Gastroesophageal sphincter (tissue), 4 donors: ENCODE measurements at regions not wholly inside any gene's neighbourhood (a gene's known extent, or its start where the extent isn't known, plus 50 kb on each side); places are given as distances from the start of the nearest gene placed in this dataset.

Source experiments
- ATAC-seq: fragments of 150-250 bp; one replicate; pipeline ENCODE4 v1.9.1; 2016; ENCODE audit warnings: mild to moderate bottlenecking, moderate library complexity
- H3K27ac ChIP-seq, 4 donors: fragments of 200-600 bp; sonication (generic) in 3 of 4; 1 replicate in 3 of 4; 2 replicates in 1 of 4; pipeline ENCODE4 v1.5.1; 2016 to 2019
- H3K27me3 ChIP-seq: fragments of 200-600 bp; sonication (generic); one replicate; pipeline ENCODE4 v1.5.1; 2019
- H3K36me3 ChIP-seq, 2 donors: fragments of 200-600 bp; sonication (generic); one replicate each; pipeline ENCODE4 v1.5.1; 2019; ENCODE audit warnings: control low read depth in 1 of 2
- H3K4me1 ChIP-seq, 3 donors: fragments of 200-600 bp; sonication (generic); 1 replicate in 2 of 3; 2 replicates in 1 of 3; pipeline ENCODE4 v1.5.1; 2016 to 2019; ENCODE audit warnings: control low read depth in 2 of 3
- H3K4me3 ChIP-seq, 2 donors: fragments of 200-600 bp; sonication (generic); one replicate each; pipeline ENCODE4 v1.5.1; 2019; ENCODE audit warnings: mild to moderate bottlenecking in 1 of 2, moderate library complexity in 1 of 2
- H3K9me3 ChIP-seq, 3 donors: fragments of 200-600 bp; sonication (generic); one replicate each; pipeline ENCODE4 v1.5.1; 2017 to 2019; ENCODE audit warnings: control low read depth in 2 of 3
- EP300 ChIP-seq: sonication (generic); formaldehyde crosslinking; IDR thresholded peaks from one replicate; pipeline ENCODE4 v1.6.1; 2017; ENCODE audit warnings: antibody characterized with exemption, mild to moderate bottlenecking
- POLR2A ChIP-seq, 2 donors: fragments of 450-650 bp; IDR thresholded peaks; one replicate each; pipeline ENCODE4 v1.6.1; 2017; ENCODE audit warnings: antibody characterized with exemption in 2 of 2, mild to moderate bottlenecking in 2 of 2, moderate library complexity in 1 of 2
- POLR2AphosphoS5 ChIP-seq: sonication (generic); formaldehyde crosslinking; IDR thresholded peaks from one replicate; pipeline ENCODE4 v1.6.1; 2017; ENCODE audit warnings: antibody characterized with exemption
- WGBS, 2 donors: methylation state at CpG; one replicate each; pipeline ENCODE4 v1.1.5; 2018; ENCODE audit warnings: low coverage in 1 of 2; 5-methylcytosine and 5-hydroxymethylcytosine counted together
- TF ChIP-seq, protein P1 (sequence below), 4 experiments: fragments of 200-600 bp in 2 of 4; fragments of 450-650 bp in 2 of 4; sonication (generic) in 1 of 4; IDR thresholded peaks; one replicate each; pipeline ENCODE4 v1.5.1; 2017 to 2019; ENCODE audit warnings: antibody characterized with exemption in 4 of 4, mild to moderate bottlenecking in 2 of 4, moderate library complexity in 2 of 4

- H3K9me3 ChIP-seq = no peaks in the 10 kb centered on the region
- peak overlapping the region in 1 of 4 donors; percentile 22 for H3K27ac ChIP-seq
- 22 to 60% methylated on average over 1 of the region's 1 CpG for WGBS, 2 donors
- no peaks in the 10 kb centered on the region for H3K27me3 ChIP-seq
- no peaks in the 10 kb centered on the region for H3K36me3 ChIP-seq
- peaks cover 0 to 56% (median 11%) of the 10 kb centered on the region in 3 donors for H3K4me1 ChIP-seq
- no peak overlapping the region for H3K4me3 ChIP-seq
- ATAC-seq = no peak
- TF ChIP-seq POLR2AphosphoS5 = no peak
- TF ChIP-seq POLR2A (IDR thresholded peaks at IDR 0.05) = no peak
- TF ChIP-seq, protein P1, sequence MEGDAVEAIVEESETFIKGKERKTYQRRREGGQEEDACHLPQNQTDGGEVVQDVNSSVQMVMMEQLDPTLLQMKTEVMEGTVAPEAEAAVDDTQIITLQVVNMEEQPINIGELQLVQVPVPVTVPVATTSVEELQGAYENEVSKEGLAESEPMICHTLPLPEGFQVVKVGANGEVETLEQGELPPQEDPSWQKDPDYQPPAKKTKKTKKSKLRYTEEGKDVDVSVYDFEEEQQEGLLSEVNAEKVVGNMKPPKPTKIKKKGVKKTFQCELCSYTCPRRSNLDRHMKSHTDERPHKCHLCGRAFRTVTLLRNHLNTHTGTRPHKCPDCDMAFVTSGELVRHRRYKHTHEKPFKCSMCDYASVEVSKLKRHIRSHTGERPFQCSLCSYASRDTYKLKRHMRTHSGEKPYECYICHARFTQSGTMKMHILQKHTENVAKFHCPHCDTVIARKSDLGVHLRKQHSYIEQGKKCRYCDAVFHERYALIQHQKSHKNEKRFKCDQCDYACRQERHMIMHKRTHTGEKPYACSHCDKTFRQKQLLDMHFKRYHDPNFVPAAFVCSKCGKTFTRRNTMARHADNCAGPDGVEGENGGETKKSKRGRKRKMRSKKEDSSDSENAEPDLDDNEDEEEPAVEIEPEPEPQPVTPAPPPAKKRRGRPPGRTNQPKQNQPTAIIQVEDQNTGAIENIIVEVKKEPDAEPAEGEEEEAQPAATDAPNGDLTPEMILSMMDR (IDR thresholded peaks at IDR 0.05) = no peak
- no peak for TF ChIP-seq EP300
These were observed 110.0 kb upstream of the SLC4A7 start for GRCh38 chr3:27594096-27594690.

- Histone ChIP-seq H3K36me3 (no peaks in the 10 kb centered on the region), H3K27me3 (no peaks in the 10 kb centered on the region), H3K4me3 (no peak overlapping the region), H3K9me3 (no peaks in the 10 kb centered on the region), H3K27ac (no peak overlapping the region), H3K4me1 (peaks cover 0 to 56% (median 11%) of the 10 kb centered on the region in 3 donors)
- WGBS, 2 donors = 66 to 79% methylated on average over 2 of the region's 2 CpGs
- TF ChIP-seq POLR2A (IDR thresholded peaks at IDR 0.05) = no peak
- TF ChIP-seq POLR2AphosphoS5 = no peak
- TF ChIP-seq, protein P1 (IDR thresholded peaks at IDR 0.05) = no peak
- no peak for TF ChIP-seq EP300
- no peak for ATAC-seq
These were observed 109.0 kb upstream of the SLC4A7 start for GRCh38 chr3:27593173-27593572.

GRCh38 chr3:27591312-27592210 is 107.4 kb upstream of the SLC4A7 start:
- 46 to 57% methylated on average over 7 of the region's 7 CpGs for WGBS, 2 donors
- Histone ChIP-seq H3K4me3 (no peak overlapping the region), H3K4me1 (peaks cover 0 to 50% (median 11%) of the 10 kb centered on the region in 3 donors), H3K9me3 (no peaks in the 10 kb centered on the region), H3K36me3 (no peaks in the 10 kb centered on the region), H3K27ac (peak overlapping the region; percentile 48 to 75 (median 72)), H3K27me3 (no peaks in the 10 kb centered on the region)
- no peak for TF ChIP-seq POLR2A (IDR thresholded peaks at IDR 0.05)
- no peak for TF ChIP-seq POLR2AphosphoS5
- TF ChIP-seq, protein P1 (IDR thresholded peaks at IDR 0.05) = no peak
- no peak for TF ChIP-seq EP300
- peak; percentile 35 for ATAC-seq

GRCh38 chr3:27590437-27591298 is 106.5 kb upstream of the SLC4A7 start:
- H3K27me3 ChIP-seq = no peaks in the 10 kb centered on the region
- H3K36me3 ChIP-seq = no peaks in the 10 kb centered on the region
- WGBS, 2 donors = 22 to 28% methylated on average over 5 of the region's 5 CpGs
- H3K27ac ChIP-seq = peak overlapping the region; percentile 48 to 75 (median 72)
- peaks cover 0 to 45% (median 11%) of the 10 kb centered on the region in 3 donors for H3K4me1 ChIP-seq
- no peak overlapping the region for H3K4me3 ChIP-seq
- H3K9me3 ChIP-seq = no peaks in the 10 kb centered on the region
- peak; percentile 75 for ATAC-seq
- TF ChIP-seq, protein P1 (IDR thresholded peaks at IDR 0.05) = no peak
- TF ChIP-seq POLR2A (IDR thresholded peaks at IDR 0.05) (no peak), EP300 (no peak), POLR2AphosphoS5 (peak; percentile 17)
